Mucosa of rectum (tissue), 2 donors: ENCODE measurements at regions not wholly inside any gene's neighbourhood (a gene's known extent, or its start where the extent isn't known, plus 50 kb on each side); places are given as distances from the start of the nearest gene placed in this dataset.

ENCODE experiments used
- H3K27ac ChIP-seq, 2 donors: one replicate each; pipeline ENCODE4 v1.7.0; 2013; ENCODE audit warnings: inconsistent platforms in 2 of 2, low read depth in 2 of 2, low read length in 2 of 2
- H3K27me3 ChIP-seq, 2 donors: one replicate each; pipeline ENCODE4 v1.7.0; 2013; ENCODE audit warnings: low read length in 2 of 2; ENCODE audit not compliant: control insufficient read depth in 2 of 2, insufficient read depth in 2 of 2
- H3K36me3 ChIP-seq, 2 donors: one replicate each; pipeline ENCODE4 v1.7.0; 2013; ENCODE audit warnings: low read length in 2 of 2; ENCODE audit not compliant: control insufficient read depth in 2 of 2, insufficient read depth in 2 of 2
- H3K4me1 ChIP-seq, 2 donors: one replicate each; pipeline ENCODE4 v1.7.0; 2013; ENCODE audit warnings: low read length in 2 of 2, mild to moderate bottlenecking in 1 of 2; ENCODE audit not compliant: control insufficient read depth in 2 of 2, insufficient read depth in 2 of 2
- H3K4me3 ChIP-seq, 2 donors: one replicate each; pipeline ENCODE4 v1.7.0; 2013; ENCODE audit warnings: low read length in 2 of 2
- H3K9ac ChIP-seq, 2 donors: one replicate each; pipeline ENCODE4 v1.7.0; 2013; ENCODE audit warnings: low read length in 2 of 2, low read depth in 1 of 2, mild to moderate bottlenecking in 1 of 2
- H3K9me3 ChIP-seq, 2 donors: one replicate each; pipeline ENCODE4 v1.7.0; 2013; ENCODE audit warnings: low read length in 2 of 2; ENCODE audit not compliant: control insufficient read depth in 2 of 2
- donor health status: healthy.
- donor health status: Normal muscosa, but diverticular disease.

DNA sequence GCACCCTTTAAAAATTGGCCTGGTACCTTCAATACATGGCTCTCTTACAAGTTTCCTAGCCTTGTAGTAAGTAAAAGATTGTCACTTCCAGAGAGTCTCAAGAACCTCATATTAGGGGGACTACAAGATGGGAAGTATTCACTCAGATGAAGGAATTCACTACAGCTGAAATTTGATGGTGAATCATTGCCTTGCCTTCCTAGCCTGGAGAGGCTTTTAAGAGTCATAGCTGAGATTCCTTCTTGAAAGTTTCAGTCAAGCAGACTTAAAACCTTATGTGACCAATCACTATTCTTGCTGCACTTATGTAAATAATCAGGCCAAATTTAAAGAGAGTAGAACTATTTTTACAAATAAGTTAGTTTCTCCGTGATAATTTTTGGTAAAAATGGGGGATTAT, 451.6 kb downstream of the TRHDE start:
- Histone ChIP-seq H3K9ac (no peak overlapping the region), H3K4me1 (no peaks in the 10 kb centered on the region), H3K9me3 (no peaks in the 10 kb centered on the region), H3K27me3 (no peaks in the 10 kb centered on the region), H3K36me3 (no peaks in the 10 kb centered on the region), H3K27ac (no peak overlapping the region), H3K4me3 (no peak overlapping the region)

DNA sequence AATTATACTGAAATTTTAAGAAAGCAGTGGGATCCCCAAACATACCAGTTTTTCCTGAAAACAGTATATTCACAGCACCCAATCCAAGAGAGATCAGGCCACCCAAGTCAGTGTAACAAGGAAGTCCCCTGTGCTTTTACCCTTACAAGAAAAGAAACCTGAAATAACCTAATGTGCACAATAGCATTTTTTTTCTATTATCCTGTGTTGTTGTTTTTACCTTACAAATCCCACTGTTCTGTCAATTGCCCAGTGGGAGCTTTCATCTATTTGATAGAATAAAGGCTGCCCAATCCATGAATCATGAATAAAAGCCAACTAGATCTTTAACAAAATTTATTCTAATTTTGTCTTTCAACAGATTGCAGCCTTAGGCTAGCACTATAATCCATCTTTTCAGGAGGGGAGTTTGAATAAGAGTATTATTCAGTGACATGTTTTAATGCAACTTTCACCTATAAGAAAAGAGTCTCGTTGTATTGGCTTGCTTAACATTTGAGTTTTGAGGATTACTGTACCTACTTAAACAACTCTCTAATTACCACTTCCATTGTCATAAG, 457.4 kb downstream of the TRHDE start:
- Histone ChIP-seq H3K4me1 (no peaks in the 10 kb centered on the region), H3K9me3 (no peaks in the 10 kb centered on the region), H3K4me3 (no peak overlapping the region), H3K36me3 (no peaks in the 10 kb centered on the region), H3K27ac (no peak overlapping the region), H3K27me3 (no peaks in the 10 kb centered on the region), H3K9ac (no peak overlapping the region)

DNA sequence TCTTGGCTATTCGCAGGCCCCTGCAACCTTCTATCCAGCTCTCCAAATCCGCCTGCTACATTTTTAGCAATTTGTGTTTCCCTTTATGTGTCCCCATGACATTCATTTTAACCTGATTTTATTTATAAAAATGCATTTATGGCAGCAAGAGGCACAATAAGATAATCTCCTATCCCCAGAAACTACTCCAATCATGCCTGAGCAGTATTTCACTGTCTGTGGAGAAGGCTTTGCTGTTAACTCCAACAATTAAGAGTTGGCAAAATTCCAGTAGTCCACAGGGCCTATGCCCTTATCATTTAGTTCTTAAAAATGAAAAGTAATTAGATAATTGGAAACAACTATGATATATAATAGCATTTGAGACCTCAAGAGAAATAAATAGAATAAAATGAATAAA, 462.4 kb downstream of the TRHDE start:
- no peak overlapping the region for H3K27ac ChIP-seq
- H3K27me3 ChIP-seq, result no peaks in the 10 kb centered on the region
- H3K9me3 ChIP-seq, result no peaks in the 10 kb centered on the region
- H3K9ac ChIP-seq, result no peak overlapping the region
- H3K36me3 ChIP-seq, result no peaks in the 10 kb centered on the region
- H3K4me1 ChIP-seq, result no peaks in the 10 kb centered on the region
- no peak overlapping the region for H3K4me3 ChIP-seq

DNA sequence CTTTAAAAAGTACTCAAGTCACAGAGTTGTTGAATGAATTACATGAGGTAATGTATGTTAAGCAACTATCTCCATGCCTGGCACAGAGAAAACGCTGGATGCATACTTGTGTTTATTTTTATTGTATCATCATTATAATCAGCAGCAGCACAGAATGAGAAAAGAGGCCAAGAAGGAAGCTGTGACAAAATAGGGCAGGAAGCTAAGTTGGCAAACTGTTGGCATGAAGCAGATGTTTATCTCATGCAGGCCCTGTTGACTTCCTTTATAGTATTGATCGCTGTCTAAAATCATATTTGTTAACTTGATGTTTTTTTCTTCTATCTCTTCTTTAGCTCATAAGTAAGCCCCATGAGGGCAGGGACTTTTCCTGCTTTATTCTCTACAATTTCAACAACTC, 466.6 kb downstream of the TRHDE start:
- H3K27ac ChIP-seq, result no peak overlapping the region
- H3K36me3 ChIP-seq, result no peaks in the 10 kb centered on the region

DNA sequence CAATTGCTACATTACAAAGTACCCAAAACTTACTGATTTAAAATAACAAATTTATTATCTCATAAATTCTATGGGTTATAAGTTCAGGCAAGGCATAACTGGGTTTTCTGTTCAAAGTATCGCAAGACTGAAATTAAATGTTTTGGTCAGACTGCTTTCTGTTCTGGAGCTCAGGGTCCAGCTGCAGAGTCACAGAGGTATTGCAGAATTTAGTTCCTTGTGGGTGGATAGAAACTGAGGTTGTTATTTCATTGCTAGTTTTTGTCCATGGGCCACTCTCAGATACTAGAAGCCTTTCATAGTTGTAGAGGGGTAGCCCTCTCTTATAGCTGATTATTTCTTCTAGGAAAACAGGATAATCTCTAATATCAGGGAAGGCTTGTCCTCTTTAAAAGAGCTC, 467.9 kb downstream of the TRHDE start:
- Histone ChIP-seq H3K36me3 (no peaks in the 10 kb centered on the region), H3K27me3 (no peaks in the 10 kb centered on the region), H3K27ac (no peak overlapping the region)

More for the DNA sequence above, 466.6 kb downstream of the TRHDE start:
- Histone ChIP-seq H3K27me3 (no peaks in the 10 kb centered on the region), H3K4me1 (no peaks in the 10 kb centered on the region), H3K9me3 (no peaks in the 10 kb centered on the region), H3K4me3 (no peak overlapping the region), H3K9ac (no peak overlapping the region)

DNA sequence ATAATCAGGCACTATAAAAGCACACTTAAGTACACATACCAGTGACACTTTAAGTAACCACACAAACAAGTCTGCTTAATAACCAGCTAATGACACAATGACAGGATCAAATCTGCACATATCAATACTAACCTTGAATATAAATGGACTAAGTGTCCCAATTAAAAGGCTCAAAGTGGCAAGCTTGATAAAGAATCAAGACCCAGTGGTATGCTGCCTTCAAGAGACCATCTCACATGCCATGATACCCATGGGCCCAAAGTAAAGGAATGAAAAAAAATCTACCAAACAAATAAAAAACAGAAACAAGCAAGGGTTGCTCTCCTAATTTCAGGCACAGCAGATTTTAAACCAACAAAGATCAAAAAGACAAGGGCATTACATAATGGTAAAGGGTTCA, 470.4 kb downstream of the TRHDE start:
- no peak overlapping the region for H3K27ac ChIP-seq
- no peaks in the 10 kb centered on the region for H3K36me3 ChIP-seq
- no peaks in the 10 kb centered on the region for H3K4me1 ChIP-seq
- H3K9ac ChIP-seq, result no peak overlapping the region
- H3K9me3 ChIP-seq, result no peaks in the 10 kb centered on the region
- no peak overlapping the region for H3K4me3 ChIP-seq
- no peaks in the 10 kb centered on the region for H3K27me3 ChIP-seq

More for the DNA sequence above, 467.9 kb downstream of the TRHDE start:
- no peaks in the 10 kb centered on the region for H3K9me3 ChIP-seq
- H3K4me3 ChIP-seq, result no peak overlapping the region
- no peaks in the 10 kb centered on the region for H3K4me1 ChIP-seq
- no peak overlapping the region for H3K9ac ChIP-seq

DNA sequence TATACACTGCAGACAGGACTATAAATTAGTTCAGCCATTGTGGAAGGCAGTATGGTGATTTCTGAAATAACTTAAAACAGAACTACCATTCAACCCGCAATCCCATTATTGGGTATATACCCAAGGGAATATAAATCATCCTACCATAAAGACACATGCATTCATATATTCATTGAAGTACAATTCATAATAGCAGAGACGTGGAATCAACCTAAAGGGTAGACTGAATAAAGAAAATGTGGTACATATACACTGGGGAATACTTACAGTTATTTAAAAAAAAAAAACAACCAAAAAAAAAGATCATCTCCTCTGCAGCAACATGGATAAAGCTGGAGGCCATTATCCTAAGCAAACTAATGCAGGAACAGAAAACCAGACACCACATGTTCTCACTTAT, 473.9 kb downstream of the TRHDE start:
- Histone ChIP-seq H3K27me3 (no peaks in the 10 kb centered on the region), H3K4me3 (no peak overlapping the region), H3K9me3 (no peaks in the 10 kb centered on the region), H3K4me1 (no peaks in the 10 kb centered on the region), H3K9ac (no peak overlapping the region), H3K36me3 (no peaks in the 10 kb centered on the region), H3K27ac (no peak overlapping the region)

DNA sequence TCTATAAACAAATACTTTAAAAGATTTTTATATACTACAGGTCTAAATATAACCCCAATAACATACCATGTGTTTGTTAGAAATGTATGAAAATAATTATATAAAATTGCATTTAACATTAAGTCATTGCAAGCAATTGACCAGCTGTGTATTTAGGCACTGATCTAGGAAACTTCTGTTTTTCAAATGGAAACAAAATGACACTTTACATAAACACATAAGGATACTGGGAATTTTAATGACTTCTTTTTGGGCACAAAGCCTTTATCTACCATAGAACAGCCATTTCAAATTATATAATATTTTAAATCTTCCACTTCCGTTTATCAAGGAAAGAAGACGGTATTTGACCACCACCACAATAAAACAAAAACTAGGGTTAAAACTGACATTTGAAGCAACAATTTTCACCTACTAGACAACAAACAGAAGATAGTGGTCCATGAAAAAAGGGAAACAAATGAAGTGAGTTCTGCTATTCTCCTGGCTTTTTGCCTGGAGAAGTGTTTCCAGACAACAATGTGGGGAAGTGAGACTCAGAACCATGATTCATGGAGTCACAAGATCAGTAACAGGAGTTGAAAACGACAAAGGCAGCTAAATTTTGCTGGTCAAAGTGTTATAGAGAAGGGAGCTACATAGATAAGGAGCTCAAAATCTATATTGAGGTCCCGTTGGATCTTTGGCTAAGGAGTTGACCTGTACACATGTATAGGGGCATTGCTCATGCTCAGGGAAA, 475.1 kb downstream of the TRHDE start:
- Histone ChIP-seq H3K27me3 (no peaks in the 10 kb centered on the region), H3K9ac (no peak overlapping the region), H3K9me3 (no peaks in the 10 kb centered on the region), H3K4me3 (no peak overlapping the region), H3K36me3 (no peaks in the 10 kb centered on the region), H3K4me1 (no peaks in the 10 kb centered on the region), H3K27ac (peak overlapping the region in 1 of 2 donors; percentile 50)

DNA sequence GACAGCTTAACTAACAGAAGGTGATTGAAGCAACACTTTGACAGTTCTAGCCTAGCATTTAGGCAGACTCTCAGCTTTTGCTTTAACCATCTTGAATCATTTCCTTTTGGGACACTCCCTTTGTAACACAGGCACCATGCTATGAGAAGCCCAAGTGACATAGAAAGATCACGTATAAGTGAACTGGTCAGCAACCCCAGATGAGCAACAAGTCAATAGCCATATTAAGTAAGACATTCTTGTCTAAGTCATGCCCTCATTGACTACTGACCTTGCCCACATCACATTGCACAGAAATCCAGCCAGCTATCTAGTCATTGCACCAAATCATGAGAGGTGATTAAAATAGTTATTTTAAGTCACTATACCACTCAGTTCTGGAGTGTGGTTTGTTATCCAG, 476.8 kb downstream of the TRHDE start:
- Histone ChIP-seq H3K4me3 (no peak overlapping the region), H3K27me3 (no peaks in the 10 kb centered on the region), H3K9ac (no peak overlapping the region), H3K4me1 (no peaks in the 10 kb centered on the region), H3K27ac (no peak overlapping the region), H3K36me3 (no peaks in the 10 kb centered on the region), H3K9me3 (no peaks in the 10 kb centered on the region)

DNA sequence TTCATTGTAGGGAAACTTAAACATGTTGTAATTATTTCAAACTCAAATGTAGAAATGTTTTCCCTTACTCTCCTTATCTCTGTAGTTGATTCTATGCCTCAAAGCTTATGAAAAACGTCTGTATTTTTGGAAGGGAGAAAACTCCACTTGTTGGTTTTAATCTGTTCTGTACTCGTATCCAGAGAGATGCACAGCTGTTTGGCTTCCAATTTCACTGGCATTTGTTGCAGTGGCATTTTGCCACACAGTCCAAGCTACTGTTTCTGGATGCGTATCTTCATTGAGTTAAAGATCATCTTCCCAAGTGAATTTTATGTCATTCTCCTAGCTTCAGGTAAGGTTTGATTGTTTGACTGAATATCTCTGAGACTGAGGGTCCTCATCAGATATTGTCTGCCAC, 481.4 kb downstream of the TRHDE start:
- H3K4me1 ChIP-seq, result no peaks in the 10 kb centered on the region
- H3K9ac ChIP-seq, result no peak overlapping the region
- no peak overlapping the region for H3K27ac ChIP-seq
- no peak overlapping the region for H3K4me3 ChIP-seq
- H3K27me3 ChIP-seq, result no peaks in the 10 kb centered on the region
- peaks cover 0 to 6% of the 10 kb centered on the region in 2 donors for H3K9me3 ChIP-seq
- no peaks in the 10 kb centered on the region for H3K36me3 ChIP-seq
